Right ventricle myocardium inferior (tissue), 1 donor: ENCODE measurements at regions not wholly inside any gene's neighbourhood (a gene's known extent, or its start where the extent isn't known, plus 50 kb on each side); places are given as distances from the start of the nearest gene placed in this dataset.
"Not testable (repeated sequence)": the region's sequence is repeated elsewhere in the genome, so short reads cannot be mapped to it uniquely, and the experiment has no call there.

Experiments used
- ATAC-seq: fragments of 200-7000 bp; cut with Tn5 transposase; one replicate; pipeline ENCODE4 v1.9.1; 2020; ENCODE audit warnings: mild to moderate bottlenecking, moderate library complexity
- DNase-seq: peaks from one replicate; pipeline ENCODE4 v3.0.0; 2021; ENCODE audit errors: missing footprints
- intact Hi-C: fragments of 100-400 bp; cut with DNase I; formaldehyde crosslinking; loops from one replicate; pipeline ENCODE4 v1.11.0; 2022
- donor health status: DM: no; HTN: yes; CAD: no; lungs with severe emphysema.

DNA sequence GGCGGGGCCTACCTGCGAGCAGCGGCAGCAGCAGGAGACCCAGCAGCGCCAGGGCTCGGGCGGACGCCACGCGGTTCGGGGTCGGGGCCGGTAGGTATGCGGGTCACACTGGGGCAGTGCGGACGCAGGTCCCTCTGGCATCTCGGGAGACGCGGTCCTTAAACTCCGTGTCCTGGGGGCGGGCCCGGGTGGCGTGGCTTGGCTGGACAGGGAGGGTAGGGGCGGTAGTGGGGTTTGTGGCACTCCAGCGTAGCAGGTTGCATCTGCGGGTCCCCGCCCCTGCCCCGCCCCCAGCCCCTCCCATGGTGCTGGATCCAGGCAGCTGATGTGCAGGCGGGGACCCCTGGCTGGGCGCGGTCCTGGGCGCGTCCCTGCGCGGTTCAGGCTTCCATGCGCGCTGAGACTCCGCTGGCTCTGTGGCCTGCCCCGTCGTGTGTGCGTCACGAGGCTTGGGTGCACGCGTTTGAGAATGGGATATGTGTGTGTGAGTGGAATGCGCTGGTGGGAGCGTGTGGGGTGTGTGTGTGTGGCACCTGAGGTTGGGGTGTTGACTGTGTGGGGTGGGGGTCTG, 96.1 kb downstream of the WTIP start:
- intact Hi-C loops: no loop called here
- DNase-seq: no peak
- ATAC-seq: no peak

GRCh38 chr19:34577056-34577455, 95.5 kb downstream of the WTIP start:
- intact Hi-C loops: no loop called here
- DNase-seq: no peak
- ATAC-seq: no peak

- intact Hi-C loops: no loop called here
- no peak for ATAC-seq
Observed at GRCh38 chr19:34576292-34576691, 94.7 kb downstream of the WTIP start.

DNA sequence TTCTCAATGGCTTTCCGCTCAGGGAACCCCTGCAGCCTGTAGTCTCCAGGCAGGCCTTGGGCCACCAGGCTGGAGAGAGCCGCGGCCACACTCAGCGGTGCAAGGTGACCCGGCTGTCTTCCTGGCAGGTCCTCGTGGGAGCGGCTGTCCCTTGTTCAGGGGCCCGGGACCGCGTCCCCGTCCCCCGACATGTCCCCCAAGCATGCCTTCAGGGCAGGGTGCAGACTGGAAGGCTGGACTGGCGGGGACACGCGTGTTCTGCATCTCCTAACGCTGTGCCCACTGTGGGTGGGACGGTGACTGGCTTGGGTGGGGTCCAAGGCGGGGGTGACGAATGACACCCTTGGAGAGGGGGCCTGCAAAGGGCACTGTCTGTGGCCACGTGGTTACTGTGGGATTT, 93.6 kb downstream of the WTIP start:
- DNase-seq (no peak), ATAC-seq (no peak)
- intact Hi-C loops: no loop called here

More at GRCh38 chr19:34576292-34576691, 94.7 kb downstream of the WTIP start:
- DNase-seq: no peak

DNA sequence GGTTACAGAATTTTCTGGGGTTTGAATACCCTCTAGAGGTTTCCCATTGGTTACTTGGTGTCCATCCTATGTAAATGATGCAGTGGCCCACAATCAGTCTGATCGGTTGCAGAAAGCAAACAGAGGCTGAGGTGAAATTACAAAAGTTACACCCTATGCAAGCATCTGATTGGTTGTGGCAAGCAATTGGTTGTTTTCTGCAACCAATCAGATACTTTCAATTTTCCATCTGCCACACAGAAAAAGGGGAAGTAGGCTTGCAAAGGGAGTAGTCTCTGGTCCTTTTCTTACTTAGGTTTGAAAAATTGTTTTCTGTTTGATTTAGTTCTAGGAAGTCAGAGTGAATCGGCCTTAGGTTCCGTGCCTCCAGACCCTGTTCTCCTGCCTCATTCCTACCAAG, 93.1 kb downstream of the WTIP start:
- intact Hi-C loops: no loop called here
- DNase-seq (no peak), ATAC-seq (no peak)

DNA sequence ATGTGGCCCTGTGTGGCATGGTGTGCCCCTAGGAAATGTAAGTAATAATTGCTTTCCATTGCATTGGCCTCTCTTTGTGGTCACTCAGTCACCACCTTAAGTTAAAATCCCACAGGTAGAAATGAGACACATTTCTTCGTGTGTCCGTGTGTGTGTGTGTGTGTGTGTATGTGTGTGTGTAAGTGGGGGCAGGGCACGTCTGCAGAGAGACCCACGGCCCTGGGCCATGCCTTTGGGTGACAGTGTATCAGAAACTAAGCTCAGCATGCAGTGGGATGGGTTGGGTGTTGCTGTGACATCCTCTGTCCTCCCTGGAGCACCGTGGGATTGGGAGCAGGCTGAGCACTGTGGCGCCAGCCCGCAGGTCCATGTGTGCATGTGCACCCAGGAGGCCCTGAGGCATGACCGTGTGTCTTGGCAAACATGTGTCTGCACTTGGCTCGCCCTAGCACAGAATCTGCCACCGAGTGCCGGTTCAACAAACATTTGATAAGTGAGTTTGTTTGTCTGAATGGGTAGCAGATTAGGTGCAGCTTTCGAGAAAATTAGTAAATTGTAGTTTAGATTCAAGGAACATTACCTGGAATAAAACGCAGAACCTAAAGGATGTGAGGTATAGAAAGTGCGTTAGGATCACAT, 91.8 kb downstream of the WTIP start:
- ATAC-seq (no peak), DNase-seq (no peak)
- intact Hi-C loops: no loop called here

GRCh38 chr19:34570140-34570539, 88.6 kb downstream of the WTIP start:
- DNase-seq, ATAC-seq, intact Hi-C loops: not testable (repeated sequence)

- ATAC-seq, DNase-seq, intact Hi-C loops: not testable (repeated sequence)
Observed at GRCh38 chr19:34562344-34562743, 80.8 kb downstream of the WTIP start.
